ENCODE measurements at regions not wholly inside any gene's neighbourhood (a gene's known extent, or its start where the extent isn't known, plus 50 kb on each side); places are given as distances from the start of the nearest gene placed in this dataset.
"Not testable (repeated sequence)": the region's sequence is repeated elsewhere in the genome, so short reads cannot be mapped to it uniquely, and the experiment has no call there.

DNA sequence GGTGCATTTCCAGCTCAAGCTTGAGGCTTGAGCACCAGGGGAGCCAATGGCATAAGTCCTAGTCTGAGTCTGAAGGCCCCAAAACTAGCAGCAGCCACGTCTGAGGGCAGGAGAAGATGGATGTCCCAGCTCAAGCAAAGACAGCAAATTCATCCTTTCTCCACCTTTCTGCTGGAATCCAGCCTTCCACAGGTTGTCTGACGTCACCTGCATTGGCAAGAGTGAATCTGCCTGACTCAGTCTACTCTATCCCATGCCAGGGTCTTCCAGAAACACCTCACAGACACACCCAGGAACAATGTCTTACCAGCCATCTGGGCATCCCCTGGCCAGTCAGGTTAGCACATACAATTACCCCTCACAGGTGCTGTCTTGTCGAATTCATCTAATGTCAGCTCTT, 76.2 kb upstream of the SOX11 start:
- TF ChIP-seq, protein P1, sequence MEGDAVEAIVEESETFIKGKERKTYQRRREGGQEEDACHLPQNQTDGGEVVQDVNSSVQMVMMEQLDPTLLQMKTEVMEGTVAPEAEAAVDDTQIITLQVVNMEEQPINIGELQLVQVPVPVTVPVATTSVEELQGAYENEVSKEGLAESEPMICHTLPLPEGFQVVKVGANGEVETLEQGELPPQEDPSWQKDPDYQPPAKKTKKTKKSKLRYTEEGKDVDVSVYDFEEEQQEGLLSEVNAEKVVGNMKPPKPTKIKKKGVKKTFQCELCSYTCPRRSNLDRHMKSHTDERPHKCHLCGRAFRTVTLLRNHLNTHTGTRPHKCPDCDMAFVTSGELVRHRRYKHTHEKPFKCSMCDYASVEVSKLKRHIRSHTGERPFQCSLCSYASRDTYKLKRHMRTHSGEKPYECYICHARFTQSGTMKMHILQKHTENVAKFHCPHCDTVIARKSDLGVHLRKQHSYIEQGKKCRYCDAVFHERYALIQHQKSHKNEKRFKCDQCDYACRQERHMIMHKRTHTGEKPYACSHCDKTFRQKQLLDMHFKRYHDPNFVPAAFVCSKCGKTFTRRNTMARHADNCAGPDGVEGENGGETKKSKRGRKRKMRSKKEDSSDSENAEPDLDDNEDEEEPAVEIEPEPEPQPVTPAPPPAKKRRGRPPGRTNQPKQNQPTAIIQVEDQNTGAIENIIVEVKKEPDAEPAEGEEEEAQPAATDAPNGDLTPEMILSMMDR (IDR thresholded peaks at IDR 0.05): no peak
- no peak for DNase-seq (ENCODE audit: extremely low spot score, unreplicated experiment)
- no peaks in the 10 kb centered on the region for H3K9me3 Mint-ChIP-seq (ENCODE audit: unreplicated experiment)
- no peak overlapping the region for H3K27ac Mint-ChIP-seq (ENCODE audit: unreplicated experiment)
- peaks cover 10% of the 10 kb centered on the region for H3K4me1 Mint-ChIP-seq (ENCODE audit: unreplicated experiment)
- H3K4me3 Mint-ChIP-seq (ENCODE audit: unreplicated experiment): no peak overlapping the region
- H3K27me3 Mint-ChIP-seq (ENCODE audit: unreplicated experiment): peaks cover 18% of the 10 kb centered on the region
- H3K36me3 Mint-ChIP-seq (ENCODE audit: unreplicated experiment): no peaks in the 10 kb centered on the region

DNA sequence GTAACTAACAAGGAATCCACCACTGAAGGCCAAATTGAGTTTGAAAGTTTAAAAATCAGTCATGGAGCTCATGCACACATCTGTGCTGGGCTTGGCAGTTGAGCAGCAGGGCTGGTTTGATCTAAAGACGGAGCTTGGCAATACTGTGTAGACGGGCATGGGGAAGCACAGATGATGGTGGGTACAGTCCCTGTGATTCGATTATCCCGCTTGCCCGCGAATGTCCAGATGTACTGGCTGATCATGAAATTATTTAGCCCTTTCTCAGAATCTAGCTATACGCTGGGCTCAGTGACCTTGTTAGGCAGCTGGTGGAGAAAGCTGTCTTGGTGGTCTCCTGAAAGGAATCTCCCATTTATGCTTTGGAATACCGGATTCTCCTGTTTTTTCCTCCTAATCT, 74.8 kb upstream of the SOX11 start:
- TF ChIP-seq, protein P1 (IDR thresholded peaks at IDR 0.05): no peak
- Mint-ChIP-seq H3K27me3 (ENCODE audit: unreplicated experiment) (peaks cover 12% of the 10 kb centered on the region), H3K4me1 (ENCODE audit: unreplicated experiment) (peaks cover 10% of the 10 kb centered on the region), H3K36me3 (ENCODE audit: unreplicated experiment) (no peaks in the 10 kb centered on the region), H3K27ac (ENCODE audit: unreplicated experiment) (peak overlapping the region; percentile 11), H3K9me3 (ENCODE audit: unreplicated experiment) (peaks cover 3% of the 10 kb centered on the region), H3K4me3 (ENCODE audit: unreplicated experiment) (no peak overlapping the region)
- DNase-seq (ENCODE audit: extremely low spot score, unreplicated experiment): no peak

DNA sequence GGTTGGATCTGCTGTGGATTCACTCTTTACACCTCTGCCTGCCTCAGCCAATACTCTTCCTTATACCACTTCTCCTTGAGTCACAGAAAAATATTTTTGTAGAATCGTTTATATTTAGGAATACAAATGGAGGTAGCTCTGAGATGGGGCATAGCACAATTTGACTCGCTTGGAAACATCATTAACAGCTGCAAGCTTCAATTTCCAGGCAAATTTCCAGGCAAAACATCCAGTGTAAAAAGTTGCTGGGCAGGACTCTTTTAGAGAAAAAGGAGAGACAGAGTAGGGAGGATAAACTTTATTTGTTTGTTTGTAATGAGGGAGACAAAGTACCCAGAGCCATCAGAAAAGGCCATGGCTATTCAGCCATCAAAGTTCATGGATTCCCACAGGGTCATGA, 74.4 kb upstream of the SOX11 start:
- Mint-ChIP-seq H3K36me3 (ENCODE audit: unreplicated experiment) (no peaks in the 10 kb centered on the region), H3K27ac (ENCODE audit: unreplicated experiment) (peak overlapping the region; percentile 11), H3K9me3 (ENCODE audit: unreplicated experiment) (peaks cover 7% of the 10 kb centered on the region), H3K4me3 (ENCODE audit: unreplicated experiment) (no peak overlapping the region), H3K27me3 (ENCODE audit: unreplicated experiment) (peaks cover 13% of the 10 kb centered on the region), H3K4me1 (ENCODE audit: unreplicated experiment) (peaks cover 10% of the 10 kb centered on the region)
- no peak for DNase-seq (ENCODE audit: extremely low spot score, unreplicated experiment)
- TF ChIP-seq, protein P1 (IDR thresholded peaks at IDR 0.05): no peak

DNA sequence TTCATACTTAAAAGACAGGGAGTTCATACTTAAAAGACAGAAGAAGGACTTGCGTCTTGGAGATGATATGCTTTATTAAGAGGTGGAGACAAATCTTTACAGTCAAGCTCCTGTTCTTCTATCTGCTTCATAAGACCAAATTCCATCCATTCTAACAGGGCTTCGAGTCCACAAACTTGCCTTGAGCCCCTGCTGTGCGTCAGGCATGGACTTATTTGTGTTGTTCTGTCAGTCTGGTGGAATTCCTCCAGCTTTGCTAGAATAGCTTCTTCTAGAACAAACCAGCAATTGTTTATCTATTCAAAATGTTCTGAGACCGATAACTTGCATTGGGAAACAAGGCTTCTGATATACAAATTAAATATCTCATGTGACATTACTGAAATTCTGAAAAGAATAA, 73.9 kb upstream of the SOX11 start:
- H3K27me3 Mint-ChIP-seq (ENCODE audit: unreplicated experiment): peaks cover 13% of the 10 kb centered on the region
- H3K27ac Mint-ChIP-seq (ENCODE audit: unreplicated experiment): peak overlapping the region; percentile 11
- DNase-seq (ENCODE audit: extremely low spot score, unreplicated experiment): no peak
- H3K36me3 Mint-ChIP-seq (ENCODE audit: unreplicated experiment): no peaks in the 10 kb centered on the region
- H3K9me3 Mint-ChIP-seq (ENCODE audit: unreplicated experiment): peaks cover 8% of the 10 kb centered on the region
- H3K4me3 Mint-ChIP-seq (ENCODE audit: unreplicated experiment): no peak overlapping the region
- peaks cover 10% of the 10 kb centered on the region for H3K4me1 Mint-ChIP-seq (ENCODE audit: unreplicated experiment)
- TF ChIP-seq, protein P1 (IDR thresholded peaks at IDR 0.05): no peak

DNA sequence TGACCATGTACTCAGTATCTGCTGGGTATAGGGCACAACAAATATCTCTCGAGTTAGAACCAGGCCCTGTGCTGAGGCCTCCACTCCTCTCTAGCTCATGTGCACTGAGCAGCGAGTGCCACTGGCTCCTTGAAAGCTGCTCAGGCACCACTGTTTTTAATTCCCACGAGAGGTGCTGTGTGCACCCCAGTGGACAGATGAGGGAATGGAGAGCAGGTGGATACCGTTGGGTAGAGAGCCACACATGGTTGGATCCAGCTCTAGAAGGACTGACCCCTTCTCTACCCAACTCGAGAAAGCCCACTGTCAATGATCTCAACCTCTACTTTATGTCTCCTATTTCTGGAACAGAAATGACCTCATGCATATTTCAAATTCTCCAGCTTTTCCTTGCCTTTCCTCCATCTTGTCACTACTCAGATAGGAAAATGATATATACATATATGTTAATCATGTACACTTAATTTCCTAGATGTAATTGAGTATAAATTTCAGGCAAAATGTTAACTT, 66.6 kb upstream of the SOX11 start:
- not testable (repeated sequence) for H3K36me3 Mint-ChIP-seq (ENCODE audit: unreplicated experiment); H3K9me3 Mint-ChIP-seq (ENCODE audit: unreplicated experiment); H3K27me3 Mint-ChIP-seq (ENCODE audit: unreplicated experiment); H3K4me3 Mint-ChIP-seq (ENCODE audit: unreplicated experiment); H3K27ac Mint-ChIP-seq (ENCODE audit: unreplicated experiment); DNase-seq (ENCODE audit: extremely low spot score, unreplicated experiment); H3K4me1 Mint-ChIP-seq (ENCODE audit: unreplicated experiment)

DNA sequence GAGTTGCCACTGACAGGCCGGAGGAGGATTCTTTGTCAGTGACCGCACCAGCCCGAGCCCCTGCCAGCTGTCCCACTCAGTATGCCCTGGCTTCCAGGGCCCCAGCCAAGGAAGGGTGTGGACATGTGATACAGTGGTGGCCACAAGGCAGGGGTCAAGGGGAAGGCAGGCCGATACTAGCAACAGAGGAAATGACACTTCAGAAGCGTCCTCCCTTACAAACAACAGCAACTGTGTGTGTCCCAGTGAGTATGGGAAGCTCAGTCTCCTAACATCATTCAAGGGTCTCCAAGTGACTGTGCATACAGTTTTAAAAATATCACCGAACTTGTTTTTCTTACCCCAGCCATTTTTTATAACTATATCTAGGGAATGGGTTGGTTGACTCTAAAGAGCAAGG, 63.7 kb upstream of the SOX11 start:
- H3K36me3 Mint-ChIP-seq (ENCODE audit: unreplicated experiment); H3K27ac Mint-ChIP-seq (ENCODE audit: unreplicated experiment); H3K27me3 Mint-ChIP-seq (ENCODE audit: unreplicated experiment); H3K9me3 Mint-ChIP-seq (ENCODE audit: unreplicated experiment); DNase-seq (ENCODE audit: extremely low spot score, unreplicated experiment); H3K4me3 Mint-ChIP-seq (ENCODE audit: unreplicated experiment): not testable (repeated sequence)
- H3K4me1 Mint-ChIP-seq (ENCODE audit: unreplicated experiment): peaks cover 12% of the 10 kb centered on the region

DNA sequence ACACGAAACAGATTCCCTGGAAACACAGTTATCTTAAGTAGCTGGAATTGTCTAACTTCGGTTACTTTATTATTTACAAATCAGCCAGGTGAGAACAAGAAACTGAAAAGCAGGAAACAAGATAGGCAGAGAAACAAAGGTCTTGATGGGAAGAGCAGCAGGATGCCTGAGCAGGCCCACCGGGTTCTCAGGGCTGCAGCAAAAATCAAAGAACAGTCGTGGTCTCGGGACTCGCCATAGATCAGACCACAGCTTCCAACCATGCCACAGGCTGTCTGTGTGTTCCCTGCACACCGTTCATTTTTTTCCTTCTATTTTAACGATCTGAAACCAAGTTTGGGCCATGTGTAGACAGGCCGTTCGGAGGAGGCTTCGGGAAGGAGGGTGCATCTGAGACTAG, 62.7 kb upstream of the SOX11 start:
- not testable (repeated sequence) for H3K36me3 Mint-ChIP-seq (ENCODE audit: unreplicated experiment); DNase-seq (ENCODE audit: extremely low spot score, unreplicated experiment); H3K4me3 Mint-ChIP-seq (ENCODE audit: unreplicated experiment); H3K9me3 Mint-ChIP-seq (ENCODE audit: unreplicated experiment); H3K27ac Mint-ChIP-seq (ENCODE audit: unreplicated experiment); H3K27me3 Mint-ChIP-seq (ENCODE audit: unreplicated experiment)
- H3K4me1 Mint-ChIP-seq (ENCODE audit: unreplicated experiment): peaks cover 12% of the 10 kb centered on the region

DNA sequence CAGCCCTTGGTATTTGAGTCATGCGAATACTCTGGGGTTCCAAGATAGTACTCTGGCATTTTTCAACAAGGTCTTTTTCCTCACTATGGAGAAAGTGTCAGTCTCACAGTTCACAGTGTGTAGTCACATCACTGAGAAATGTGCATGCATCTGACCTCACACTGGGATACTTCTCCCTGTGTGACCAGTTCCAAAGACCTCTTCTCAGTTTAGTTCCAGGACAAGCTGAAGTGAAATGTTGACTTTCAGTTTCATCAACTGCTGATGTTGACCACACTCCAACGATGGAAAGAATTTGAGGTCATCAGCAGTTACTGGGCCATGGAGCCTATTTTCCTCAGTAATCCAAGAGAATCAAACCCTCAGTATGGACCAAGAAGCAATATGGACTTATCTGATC, 55.1 kb upstream of the SOX11 start:
- not testable (repeated sequence) for H3K27me3 Mint-ChIP-seq (ENCODE audit: unreplicated experiment); H3K9me3 Mint-ChIP-seq (ENCODE audit: unreplicated experiment); DNase-seq (ENCODE audit: extremely low spot score, unreplicated experiment); H3K36me3 Mint-ChIP-seq (ENCODE audit: unreplicated experiment); H3K4me3 Mint-ChIP-seq (ENCODE audit: unreplicated experiment)
- Mint-ChIP-seq H3K27ac (ENCODE audit: unreplicated experiment) (peak overlapping the region; percentile 72), H3K4me1 (ENCODE audit: unreplicated experiment) (peaks cover 11% of the 10 kb centered on the region)

Data from osteocyte (in vitro differentiated cells).